HepG2 (cell line): ENCODE measurements at regions not wholly inside any gene's neighbourhood (a gene's known extent, or its start where the extent isn't known, plus 50 kb on each side); places are given as distances from the start of the nearest gene placed in this dataset.

Experiments
- ATAC-seq: fragments of 200-7000 bp; cut with Tn5 transposase; 3 replicates; pipeline ENCODE4 v1.9.1; 2020; ENCODE audit warnings: mild to moderate bottlenecking, moderate library complexity
- BruUV-seq: library from RNA; stranded (reverse); fragments of 400-500 nt; replicated peaks from 2 replicates; lab custom pipeline; 2021; lab: Mats Ljungman, UMichigan
- CTCF ChIA-PET: fragments of 300-600 bp; formaldehyde crosslinking; extraction: SDS; loops from one replicate; lab custom pipeline; 2021; ENCODE audit warnings: low total read pairs, inconsistent platforms, low intra/inter-chr PET ratio; lab: Yijun Ruan, JAX
- POLR2A ChIA-PET: fragments of 350-600 bp; sonication (Branson Sonifier 250); formaldehyde crosslinking; loops from one replicate; lab custom pipeline; 2020; ENCODE audit warnings: antibody characterized with exemption, inconsistent platforms; lab: Yijun Ruan, JAX
- DNase-seq: peaks from one replicate; pipeline ENCODE4 v3.0.0-alpha.2; 2015; ENCODE audit warnings: low spot score
- FAIRE-seq: peaks from 3 replicates; lab custom pipeline; 2011; peaks lifted over from hg19 to GRCh38; lab: Jason Lieb, UNC
- H2AFZ ChIP-seq: one replicate; pipeline ENCODE4 v1.6.1; 2011; ENCODE audit warnings: low read length, inconsistent platforms
- H3K27ac ChIP-seq: fragments of 300-600 bp; 3 replicates; pipeline ENCODE4 v1.8.0; 2011; ENCODE audit warnings: mixed run types, mild to moderate bottlenecking, mixed read lengths, low read length, inconsistent platforms; ENCODE audit not compliant: insufficient read depth; ENCODE audit errors: extremely low read length
- H3K27me3 ChIP-seq, 2 experiments: fragments of 200-600 bp in 1 of 2; 2 replicates in 1 of 2; 3 replicates in 1 of 2; pipeline versions ENCODE4 v1.6.0 to v1.8.0; 2011; ENCODE audit warnings: low read length in 2 of 2, mild to moderate bottlenecking in 2 of 2, moderate library complexity in 2 of 2, inconsistent platforms in 1 of 2; ENCODE audit not compliant: insufficient read depth in 2 of 2, control insufficient read depth in 1 of 2
- H3K36me3 ChIP-seq, 2 experiments: fragments of 200-600 bp in 1 of 2; replicated peaks in 1 of 2; 2 replicates in 1 of 2; 3 replicates in 1 of 2; pipeline versions ENCODE4 v1.5.1 to v1.8.0; 2011; ENCODE audit warnings: low read length in 2 of 2, inconsistent platforms in 1 of 2; ENCODE audit not compliant: insufficient read depth in 2 of 2, control insufficient read depth in 1 of 2
- H3K4me1 ChIP-seq: 2 replicates; pipeline ENCODE4 v1.5.1; 2012; ENCODE audit warnings: low read length, inconsistent platforms; ENCODE audit not compliant: insufficient read depth
- H3K4me2 ChIP-seq: 2 replicates; pipeline ENCODE4 v1.6.0; 2011; ENCODE audit warnings: low read depth, low read length, inconsistent platforms
- H3K4me3 ChIP-seq, 3 experiments: fragments of 200-600 bp in 1 of 3; sonication (generic), shearing (Covaris generic) in 1 of 3; replicated peaks in 1 of 3; 2 replicates each; pipeline ENCODE4 v1.5.1; 2011 to 2016; ENCODE audit warnings: low read length in 3 of 3, inconsistent platforms in 2 of 3, low read depth in 2 of 3, mild to moderate bottlenecking in 2 of 3, control low read depth in 1 of 3, mixed read lengths in 1 of 3; ENCODE audit not compliant: insufficient read depth in 1 of 3
- H3K79me2 ChIP-seq: one replicate; pipeline ENCODE4 v1.6.1; 2011; ENCODE audit warnings: low read length, inconsistent platforms; ENCODE audit not compliant: insufficient read depth
- H3K9ac ChIP-seq: 2 replicates; pipeline ENCODE4 v1.6.0; 2011; ENCODE audit warnings: mild to moderate bottlenecking, low read depth, low read length, inconsistent platforms; ENCODE audit not compliant: insufficient read depth
- H3K9me3 ChIP-seq: 2 replicates; pipeline ENCODE4 v1.5.1; 2012; ENCODE audit warnings: mild to moderate bottlenecking, low read length
- H4K20me1 ChIP-seq: 2 replicates; pipeline ENCODE4 v1.6.0; 2011; ENCODE audit warnings: inconsistent platforms, mild to moderate bottlenecking, low read length, moderate library complexity; ENCODE audit not compliant: insufficient read depth
- CHD4 ChIP-seq: fragments of 200-600 bp; sonication (generic); IDR thresholded peaks from 2 replicates; pipeline ENCODE4 v1.7.0; 2017; ENCODE audit warnings: mild to moderate bottlenecking, low read length, borderline replicate concordance
- DBP ChIP-seq: sonication (generic); formaldehyde crosslinking; IDR thresholded peaks from 2 replicates; pipeline ENCODE4 v1.4.0; 2020; ENCODE audit warnings: missing genetic modification reagents; ENCODE audit errors: not compliant biosample characterization
- FOXK2 ChIP-seq: fragments of 450-650 bp; IDR thresholded peaks from 2 replicates; pipeline ENCODE4 v1.6.1; 2016
- HIVEP1 ChIP-seq: sonication (generic); formaldehyde crosslinking; IDR thresholded peaks from 2 replicates; pipeline ENCODE4 v1.4.0; 2020; ENCODE audit warnings: mild to moderate bottlenecking, missing genetic modification reagents
- IRX3 ChIP-seq: sonication (generic); formaldehyde crosslinking; IDR thresholded peaks from 2 replicates; pipeline ENCODE4 v1.8.1; 2023; ENCODE audit warnings: mild to moderate bottlenecking, low read depth, missing genetic modification reagents, borderline replicate concordance
- NFE2L1 ChIP-seq: sonication (generic); formaldehyde crosslinking; IDR thresholded peaks from 2 replicates; pipeline ENCODE4 v1.4.0; 2020; ENCODE audit warnings: missing genetic modification reagents, mild to moderate bottlenecking, borderline replicate concordance
- TARDBP ChIP-seq: sonication (generic); formaldehyde crosslinking; IDR thresholded peaks from 2 replicates; pipeline ENCODE4 v1.8.0; 2022; ENCODE audit warnings: mild to moderate bottlenecking, missing genetic modification reagents
- U2AF1 ChIP-seq: fragments of 200-400 bp; formaldehyde crosslinking; optimal IDR thresholded peaks from 2 replicates; pipeline ENCODE3; 2017; ENCODE audit warnings: mild to moderate bottlenecking, low read depth, low read length
- ZKSCAN8 ChIP-seq: IDR thresholded peaks from 2 replicates; pipeline ENCODE4 v1.6.1; 2016; ENCODE audit warnings: borderline replicate concordance, missing genetic modification reagents, missing compliant biosample characterization
- ZNF136 ChIP-seq: sonication (generic); formaldehyde crosslinking; IDR thresholded peaks from 2 replicates; pipeline ENCODE4 v1.8.1; 2022; ENCODE audit warnings: low read depth, mild to moderate bottlenecking, moderate library complexity, missing genetic modification reagents
- WGBS: methylation state at CpG from one replicate; pipeline ENCODE4 v1.1.6; 2017; ENCODE audit warnings: low lambda C conversion rate; 5-methylcytosine and 5-hydroxymethylcytosine counted together
- in situ Hi-C: cut with HindIII; loops from 2 replicates; pipeline ENCODE4 v1.10.0; 2017; ENCODE audit warnings: low pct_unique_long_range_greater_than_20kb; ENCODE audit not compliant: extremely low pct_ligation_motif_present
- intact Hi-C: fragments of 100-400 bp; cut with micrococcal nuclease; formaldehyde crosslinking; loops from one replicate; pipeline ENCODE4 v1.10.0; 2022; ENCODE audit not compliant: unreplicated experiment
- TF ChIP-seq, protein P1 (sequence below), 2 experiments: sonication (generic) in 1 of 2; formaldehyde crosslinking in 1 of 2; IDR thresholded peaks; 2 replicates each; pipeline versions ENCODE4 v1.6.1 to v1.9.0; 2014 to 2022; ENCODE audit warnings: antibody characterized with exemption in 1 of 2, borderline replicate concordance in 1 of 2, inconsistent platforms in 1 of 2, low read depth in 1 of 2, missing genetic modification reagents in 1 of 2
- TF ChIP-seq, protein P2 (sequence below): fragments of 450-650 bp; IDR thresholded peaks from 2 replicates; pipeline ENCODE4 v1.6.1; 2016

DNA sequence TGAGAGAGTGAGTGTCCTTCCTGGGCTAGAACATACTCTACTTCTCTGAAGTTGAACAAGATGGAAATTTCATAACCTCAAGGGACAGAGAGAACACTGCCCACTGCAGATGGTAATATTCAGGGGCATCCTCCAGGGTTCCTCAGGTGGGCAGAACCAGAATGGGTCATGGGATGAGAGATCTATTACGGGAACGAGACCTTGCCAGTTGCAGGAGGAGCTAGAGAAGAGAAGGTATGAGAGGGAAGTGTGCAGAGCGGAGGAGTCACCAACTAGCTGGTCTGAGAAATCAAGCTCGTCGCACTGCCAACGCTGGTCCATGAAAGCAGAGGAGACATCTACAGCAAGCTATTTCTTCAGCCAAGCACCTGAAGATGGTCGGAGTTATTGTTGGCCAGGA lies 184.7 kb downstream of the TJP1 start:
- Histone ChIP-seq H3K79me2 (no peaks in the 10 kb centered on the region), H4K20me1 (no peaks in the 10 kb centered on the region), H3K4me1 (peaks cover 17% of the 10 kb centered on the region), H3K9me3 (no peaks in the 10 kb centered on the region), H3K9ac (no peak overlapping the region), H3K27ac (no peak overlapping the region), H3K27me3 (peaks cover 0 to 10% of the 10 kb centered on the region in 2 experiments; a peak in 2 of 5 replicates), H2AFZ (no peak overlapping the region), H3K4me2 (no peak overlapping the region), H3K4me3 (no peak overlapping the region), H3K36me3 (no peaks in the 10 kb centered on the region)
- FAIRE-seq (no peak), DNase-seq (no peak), ATAC-seq (no peak)
- TF ChIP-seq, protein P1, sequence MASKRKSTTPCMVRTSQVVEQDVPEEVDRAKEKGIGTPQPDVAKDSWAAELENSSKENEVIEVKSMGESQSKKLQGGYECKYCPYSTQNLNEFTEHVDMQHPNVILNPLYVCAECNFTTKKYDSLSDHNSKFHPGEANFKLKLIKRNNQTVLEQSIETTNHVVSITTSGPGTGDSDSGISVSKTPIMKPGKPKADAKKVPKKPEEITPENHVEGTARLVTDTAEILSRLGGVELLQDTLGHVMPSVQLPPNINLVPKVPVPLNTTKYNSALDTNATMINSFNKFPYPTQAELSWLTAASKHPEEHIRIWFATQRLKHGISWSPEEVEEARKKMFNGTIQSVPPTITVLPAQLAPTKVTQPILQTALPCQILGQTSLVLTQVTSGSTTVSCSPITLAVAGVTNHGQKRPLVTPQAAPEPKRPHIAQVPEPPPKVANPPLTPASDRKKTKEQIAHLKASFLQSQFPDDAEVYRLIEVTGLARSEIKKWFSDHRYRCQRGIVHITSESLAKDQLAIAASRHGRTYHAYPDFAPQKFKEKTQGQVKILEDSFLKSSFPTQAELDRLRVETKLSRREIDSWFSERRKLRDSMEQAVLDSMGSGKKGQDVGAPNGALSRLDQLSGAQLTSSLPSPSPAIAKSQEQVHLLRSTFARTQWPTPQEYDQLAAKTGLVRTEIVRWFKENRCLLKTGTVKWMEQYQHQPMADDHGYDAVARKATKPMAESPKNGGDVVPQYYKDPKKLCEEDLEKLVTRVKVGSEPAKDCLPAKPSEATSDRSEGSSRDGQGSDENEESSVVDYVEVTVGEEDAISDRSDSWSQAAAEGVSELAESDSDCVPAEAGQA (IDR thresholded peaks at IDR 0.05; ENCODE audit: low read depth): no peak
- TF ChIP-seq, protein P1 (CRISPR knock-in tag; IDR thresholded peaks at IDR 0.05; ENCODE audit: borderline replicate concordance): no peak
- TF ChIP-seq ZNF136: no peak
- no peak for TF ChIP-seq CHD4
- no peak for TF ChIP-seq ZKSCAN8 (CRISPR knock-in tag)
- TF ChIP-seq, protein P2, sequence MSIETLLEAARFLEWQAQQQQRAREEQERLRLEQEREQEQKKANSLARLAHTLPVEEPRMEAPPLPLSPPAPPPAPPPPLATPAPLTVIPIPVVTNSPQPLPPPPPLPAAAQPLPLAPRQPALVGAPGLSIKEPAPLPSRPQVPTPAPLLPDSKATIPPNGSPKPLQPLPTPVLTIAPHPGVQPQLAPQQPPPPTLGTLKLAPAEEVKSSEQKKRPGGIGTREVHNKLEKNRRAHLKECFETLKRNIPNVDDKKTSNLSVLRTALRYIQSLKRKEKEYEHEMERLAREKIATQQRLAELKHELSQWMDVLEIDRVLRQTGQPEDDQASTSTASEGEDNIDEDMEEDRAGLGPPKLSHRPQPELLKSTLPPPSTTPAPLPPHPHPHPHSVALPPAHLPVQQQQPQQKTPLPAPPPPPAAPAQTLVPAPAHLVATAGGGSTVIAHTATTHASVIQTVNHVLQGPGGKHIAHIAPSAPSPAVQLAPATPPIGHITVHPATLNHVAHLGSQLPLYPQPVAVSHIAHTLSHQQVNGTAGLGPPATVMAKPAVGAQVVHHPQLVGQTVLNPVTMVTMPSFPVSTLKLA: no peak
- no peak for TF ChIP-seq IRX3 (CRISPR knock-in tag)
- TF ChIP-seq HIVEP1: no peak
- TF ChIP-seq U2AF1: no peak
- TF ChIP-seq NFE2L1 (CRISPR knock-in tag): no peak
- TF ChIP-seq DBP (CRISPR knock-in tag): no peak
- TF ChIP-seq TARDBP (CRISPR knock-in tag): no peak
- no peak for TF ChIP-seq FOXK2
- in situ Hi-C loops (no loop called here), intact Hi-C loops (no loop called here)
- ChIA-PET POLR2A (no interaction called here), CTCF (no interaction called here)
- BruUV-seq: no TSS peak
- 63% methylated on average over 7 of the region's 7 CpGs for WGBS
